ENCODE measurements at regions not wholly inside any gene's neighbourhood (a gene's known extent, or its start where the extent isn't known, plus 50 kb on each side); places are given as distances from the start of the nearest gene placed in this dataset.

- no peak overlapping the region for H3K4me3 ChIP-seq (ENCODE audit: low read depth, low read length)
- TF ChIP-seq CTCF (IDR thresholded peaks at IDR 0.05; ENCODE audit: insufficient read depth, low read depth, low read length, missing control alignments), result no peak
- DNase-seq (ENCODE audit: low read depth), result no peak
These were observed 392.5 kb upstream of the CADM2 start for GRCh38 chr3:84566256-84566655.

- no peak for TF ChIP-seq CTCF (IDR thresholded peaks at IDR 0.05; ENCODE audit: insufficient read depth, low read depth, low read length, missing control alignments)
- no peak for DNase-seq (ENCODE audit: low read depth)
- no peak overlapping the region for H3K4me3 ChIP-seq (ENCODE audit: low read depth, low read length)
These were observed 391.0 kb upstream of the CADM2 start for GRCh38 chr3:84567796-84568195.

GRCh38 chr3:84573962-84574361 is 384.8 kb upstream of the CADM2 start:
- DNase-seq (ENCODE audit: low read depth), result no peak
- no peak overlapping the region for H3K4me3 ChIP-seq (ENCODE audit: low read depth, low read length)
- no peak for TF ChIP-seq CTCF (IDR thresholded peaks at IDR 0.05; ENCODE audit: insufficient read depth, low read depth, low read length, missing control alignments)

- DNase-seq (ENCODE audit: low read depth), result no peak
- no peak overlapping the region for H3K4me3 ChIP-seq (ENCODE audit: low read depth, low read length)
- TF ChIP-seq CTCF (IDR thresholded peaks at IDR 0.05; ENCODE audit: insufficient read depth, low read depth, low read length, missing control alignments), result no peak
These were observed 372.4 kb upstream of the CADM2 start for GRCh38 chr3:84586427-84586826.

- H3K4me3 ChIP-seq (ENCODE audit: low read depth, low read length), result no peak overlapping the region
- TF ChIP-seq CTCF (IDR thresholded peaks at IDR 0.05; ENCODE audit: insufficient read depth, low read depth, low read length, missing control alignments), result no peak
- DNase-seq (ENCODE audit: low read depth), result no peak
These were observed 358.0 kb upstream of the CADM2 start for GRCh38 chr3:84600703-84601225.

- no peak for DNase-seq (ENCODE audit: low read depth)
- H3K4me3 ChIP-seq (ENCODE audit: low read depth, low read length), result no peak overlapping the region
These were observed 357.5 kb upstream of the CADM2 start for GRCh38 chr3:84601303-84601702.

More at GRCh38 chr3:84601303-84601702, 357.5 kb upstream of the CADM2 start:
- TF ChIP-seq CTCF (IDR thresholded peaks at IDR 0.05; ENCODE audit: insufficient read depth, low read depth, low read length, missing control alignments), result no peak
